Naive thymus-derived CD4-positive, alpha-beta T cell (primary cell): ENCODE measurements at regions not wholly inside any gene's neighbourhood (a gene's known extent, or its start where the extent isn't known, plus 50 kb on each side); places are given as distances from the start of the nearest gene placed in this dataset.
"Not testable (repeated sequence)": the region's sequence is repeated elsewhere in the genome, so short reads cannot be mapped to it uniquely, and the experiment has no call there.

Source experiments
- ATAC-seq: fragments of 150-1000 bp; cut with Tn5 transposase; 2 replicates; pipeline ENCODE4 v1.10.0; 2021; ENCODE audit warnings: mild to moderate bottlenecking, moderate library complexity
- CTCF ChIA-PET: fragments of 350-600 bp; sonication (Branson Sonifier 250); formaldehyde crosslinking; loops from one replicate; lab custom pipeline; 2021; ENCODE audit warnings: antibody characterized with exemption; lab: Charles Lee
- POLR2A ChIA-PET: fragments of 350-600 bp; sonication (Branson Sonifier 250); formaldehyde crosslinking; loops from one replicate; lab custom pipeline; 2021; ENCODE audit warnings: antibody characterized with exemption, inconsistent platforms; lab: Charles Lee
- DNase-seq, 9 donors: peaks; one replicate each; pipeline versions ENCODE4 v3.0.0 to v3.0.0-alpha.2; 2020 to 2022; ENCODE audit warnings: mixed read lengths in 1 of 9
- H3K27ac ChIP-seq: one replicate; pipeline ENCODE4 v1.7.0; 2013; ENCODE audit warnings: mild to moderate bottlenecking, low read depth, low read length, moderate library complexity
- H3K27me3 ChIP-seq, 2 donors: one replicate each; pipeline ENCODE4 v1.7.0; 2013; ENCODE audit warnings: low read length in 2 of 2, mild to moderate bottlenecking in 2 of 2, moderate library complexity in 2 of 2; ENCODE audit not compliant: control insufficient read depth in 2 of 2, insufficient read depth in 2 of 2
- H3K36me3 ChIP-seq, 3 experiments: 1 replicate in 2 of 3; 2 replicates in 1 of 3; pipeline ENCODE4 v1.7.0; 2013; ENCODE audit warnings: low read length in 3 of 3, mild to moderate bottlenecking in 3 of 3, moderate library complexity in 1 of 3; ENCODE audit not compliant: insufficient read depth in 3 of 3, control insufficient read depth in 2 of 3
- H3K4me1 ChIP-seq, 2 donors: one replicate each; pipeline ENCODE4 v1.7.0; 2013; ENCODE audit warnings: low read length in 2 of 2, mild to moderate bottlenecking in 2 of 2, moderate library complexity in 1 of 2; ENCODE audit not compliant: control insufficient read depth in 2 of 2, insufficient read depth in 2 of 2
- H3K4me3 ChIP-seq: 2 replicates; pipeline ENCODE4 v1.7.0; 2013; ENCODE audit warnings: mild to moderate bottlenecking, low read length
- H3K9me3 ChIP-seq, 3 experiments: 1 replicate in 2 of 3; 2 replicates in 1 of 3; pipeline ENCODE4 v1.7.0; 2013; ENCODE audit warnings: low read length in 3 of 3; ENCODE audit not compliant: control insufficient read depth in 2 of 3
- H3K27ac Mint-ChIP-seq, 9 donors: one replicate each; pipeline ENCODE4 v1.8.0; 2020 to 2022; ENCODE audit warnings: mixed read lengths in 9 of 9, mild to moderate bottlenecking in 8 of 9, moderate library complexity in 5 of 9, inconsistent platforms in 2 of 9
- H3K27me3 Mint-ChIP-seq, 5 donors: one replicate each; pipeline ENCODE4 v1.8.0; 2021 to 2022; ENCODE audit warnings: mixed read lengths in 5 of 5, mild to moderate bottlenecking in 1 of 5
- H3K36me3 Mint-ChIP-seq, 5 donors: one replicate each; pipeline ENCODE4 v1.8.0; 2020 to 2022; ENCODE audit warnings: mixed read lengths in 5 of 5, mild to moderate bottlenecking in 3 of 5, inconsistent platforms in 1 of 5
- H3K4me1 Mint-ChIP-seq, 7 donors: one replicate each; pipeline ENCODE4 v1.8.0; 2020 to 2022; ENCODE audit warnings: mixed read lengths in 7 of 7, mild to moderate bottlenecking in 3 of 7, inconsistent platforms in 1 of 7
- H3K4me3 Mint-ChIP-seq, 10 donors: one replicate each; pipeline ENCODE4 v1.8.0; 2020 to 2022; ENCODE audit warnings: mild to moderate bottlenecking in 10 of 10, mixed read lengths in 10 of 10, moderate library complexity in 6 of 10, inconsistent platforms in 2 of 10
- H3K9me3 Mint-ChIP-seq, 11 donors: one replicate each; pipeline ENCODE4 v1.8.0; 2020 to 2022; ENCODE audit warnings: mixed read lengths in 11 of 11, mild to moderate bottlenecking in 4 of 11, inconsistent platforms in 1 of 11, moderate library complexity in 1 of 11
- intact Hi-C, 2 donors: fragments of 100-400 bp; cut with micrococcal nuclease; formaldehyde crosslinking; loops; one replicate each; pipeline ENCODE4 v1.15.1; 2023

DNA sequence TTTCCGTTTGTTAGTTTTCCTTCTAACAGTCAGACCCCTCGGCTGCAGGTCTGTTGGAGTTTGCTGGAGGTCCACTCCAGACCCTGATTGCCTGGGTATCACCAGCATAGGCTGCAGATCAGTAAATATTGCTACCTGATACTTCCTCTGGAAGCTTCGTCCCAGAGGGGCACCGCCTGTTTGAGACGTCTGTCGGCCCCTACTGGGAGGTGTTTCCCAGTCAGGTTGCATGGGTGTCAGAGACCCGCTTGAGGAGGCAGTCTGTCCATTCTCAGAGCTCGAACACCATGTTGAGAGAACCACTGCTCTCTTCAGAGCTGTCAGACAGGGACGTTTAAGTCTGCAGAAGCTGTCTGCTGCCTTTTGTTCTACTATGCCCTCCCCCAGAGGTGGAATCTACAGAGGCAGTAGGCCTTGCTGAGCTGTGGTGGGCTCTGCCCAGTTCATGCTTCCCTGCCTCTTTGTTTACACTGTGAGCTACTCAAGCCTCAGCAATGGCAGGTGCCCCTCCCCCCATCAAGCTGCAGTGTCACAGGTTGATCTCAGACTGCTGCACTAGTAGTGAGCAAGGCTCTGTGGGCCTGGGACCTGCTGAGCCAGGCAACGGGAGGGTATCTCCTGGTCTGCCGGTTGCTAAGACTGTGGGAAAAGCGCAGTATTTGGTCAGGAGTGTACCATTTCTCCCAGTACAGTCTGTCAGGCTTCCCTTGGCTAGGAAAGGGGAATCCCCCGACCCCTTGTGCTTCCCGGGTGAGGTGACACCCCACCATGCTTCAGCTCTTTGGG is 74.4 kb upstream of the TOP3B start:
- H3K36me3 ChIP-seq, H3K27ac Mint-ChIP-seq, H3K4me3 ChIP-seq, H3K4me3 Mint-ChIP-seq, ATAC-seq, H3K9me3 ChIP-seq, H3K36me3 Mint-ChIP-seq, H3K4me1 Mint-ChIP-seq, H3K27me3 ChIP-seq, H3K27ac ChIP-seq, intact Hi-C loops, DNase-seq, CTCF ChIA-PET, H3K4me1 ChIP-seq, H3K9me3 Mint-ChIP-seq, POLR2A ChIA-PET: not testable (repeated sequence)
- peaks cover 26 to 48% (median 41%) of the 10 kb centered on the region in 5 donors for H3K27me3 Mint-ChIP-seq

DNA sequence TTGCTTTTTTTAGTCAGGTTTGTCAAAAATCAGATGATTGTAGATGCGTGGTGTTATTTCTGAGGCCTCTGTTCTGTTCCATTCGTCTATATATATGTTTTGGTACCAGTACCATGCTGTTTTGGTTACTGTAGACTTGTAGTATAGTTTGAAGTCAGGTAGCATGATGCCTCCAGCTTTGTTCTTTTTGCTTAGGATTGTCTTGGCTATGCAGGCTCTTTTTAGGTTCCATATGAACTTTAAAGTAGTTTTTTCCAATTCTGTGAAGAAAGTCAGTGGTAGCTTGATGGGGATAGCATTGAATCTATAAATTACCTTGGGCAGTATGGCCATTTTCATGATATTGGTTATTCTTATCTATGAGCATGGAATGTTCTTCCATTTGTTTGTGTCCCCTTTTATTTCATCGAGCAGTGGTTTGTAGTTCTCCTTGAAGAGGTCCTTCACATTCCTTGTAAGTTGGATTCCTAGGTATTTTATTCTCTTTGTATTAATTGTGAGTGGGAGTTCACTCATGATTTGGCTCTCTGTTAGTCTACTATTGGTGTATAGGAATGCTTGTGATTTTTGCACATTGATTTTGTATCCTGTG is 70.1 kb upstream of the TOP3B start:
- CTCF ChIA-PET, H3K36me3 ChIP-seq, H3K4me3 Mint-ChIP-seq, H3K27ac ChIP-seq, H3K36me3 Mint-ChIP-seq, H3K4me3 ChIP-seq, DNase-seq, H3K27ac Mint-ChIP-seq, H3K27me3 ChIP-seq, H3K9me3 Mint-ChIP-seq, H3K4me1 Mint-ChIP-seq, POLR2A ChIA-PET, H3K9me3 ChIP-seq, ATAC-seq, intact Hi-C loops, H3K4me1 ChIP-seq: not testable (repeated sequence)
- peaks cover 5 to 59% (median 40%) of the 10 kb centered on the region in 5 donors for H3K27me3 Mint-ChIP-seq

DNA sequence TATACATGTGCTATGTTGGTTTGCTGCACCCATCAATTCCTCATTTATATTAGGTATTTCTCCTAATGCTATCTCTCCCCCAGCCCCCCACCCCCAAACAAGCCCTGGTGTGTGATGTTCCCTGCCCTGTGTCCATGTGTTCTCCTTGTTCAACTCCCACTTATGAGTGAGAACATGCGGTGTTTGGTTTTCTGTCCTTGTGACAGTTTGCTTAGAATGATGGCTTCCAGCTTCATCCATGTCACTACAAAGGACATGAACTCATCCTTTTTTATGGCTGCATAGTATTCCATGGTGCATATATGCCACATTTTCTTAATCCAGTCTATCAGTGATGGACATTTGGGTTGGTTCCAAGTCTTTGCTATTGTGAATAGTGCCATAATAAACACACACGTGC is 68.4 kb upstream of the TOP3B start:
- H3K36me3 Mint-ChIP-seq, H3K36me3 ChIP-seq, H3K4me1 ChIP-seq, H3K4me1 Mint-ChIP-seq, H3K27me3 ChIP-seq, POLR2A ChIA-PET, H3K9me3 ChIP-seq, intact Hi-C loops, H3K4me3 ChIP-seq, H3K9me3 Mint-ChIP-seq, ATAC-seq, H3K4me3 Mint-ChIP-seq, CTCF ChIA-PET, H3K27ac Mint-ChIP-seq, DNase-seq, H3K27ac ChIP-seq: not testable (repeated sequence)
- peaks cover under 1 to 55% (median 44%) of the 10 kb centered on the region in 5 donors for H3K27me3 Mint-ChIP-seq

DNA sequence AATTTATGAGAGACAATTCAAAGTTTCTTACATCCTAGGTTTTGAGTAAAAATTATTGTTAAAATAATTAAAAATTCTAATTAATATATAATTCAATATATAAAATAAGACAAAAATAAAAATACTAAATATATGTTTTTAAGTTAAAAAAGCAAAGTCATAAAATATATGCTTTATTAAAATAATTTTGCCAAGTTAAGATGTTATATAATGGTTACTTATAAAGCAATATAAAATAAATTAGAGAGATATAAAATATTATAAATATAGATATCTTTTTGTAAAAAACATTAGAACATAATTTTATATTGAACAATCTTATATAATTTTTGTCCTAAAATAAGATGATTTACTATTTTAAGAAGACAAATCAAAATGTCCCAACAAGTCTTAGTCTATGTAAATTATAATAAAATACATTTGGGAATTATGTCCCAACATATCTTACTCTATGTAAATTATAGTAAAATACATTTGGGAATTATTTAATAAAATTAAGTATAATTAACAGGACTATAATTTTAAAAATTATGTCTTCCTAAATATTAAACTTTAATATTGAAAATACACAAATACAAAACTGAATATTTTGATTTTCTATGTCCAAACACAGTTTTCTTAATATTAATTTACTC is 67.7 kb upstream of the TOP3B start:
- Mint-ChIP-seq H3K9me3 (peaks cover 0 to 2% (median 0%) of the 10 kb centered on the region in 11 donors), H3K4me3 (no peak overlapping the region), H3K36me3 (no peaks in the 10 kb centered on the region), H3K4me1 (no peaks in the 10 kb centered on the region), H3K27me3 (peaks cover 0 to 50% (median 42%) of the 10 kb centered on the region in 5 donors), H3K27ac (no peak overlapping the region)
- Histone ChIP-seq H3K36me3 (no peaks in the 10 kb centered on the region), H3K4me1 (no peaks in the 10 kb centered on the region), H3K4me3 (no peak overlapping the region), H3K9me3 (no peaks in the 10 kb centered on the region), H3K27ac (no peak overlapping the region), H3K27me3 (no peaks in the 10 kb centered on the region)
- ATAC-seq = no peak
- CTCF ChIA-PET = no interaction called here
- POLR2A ChIA-PET = no interaction called here
- intact Hi-C loops = no loop called here
- no peak for DNase-seq

DNA sequence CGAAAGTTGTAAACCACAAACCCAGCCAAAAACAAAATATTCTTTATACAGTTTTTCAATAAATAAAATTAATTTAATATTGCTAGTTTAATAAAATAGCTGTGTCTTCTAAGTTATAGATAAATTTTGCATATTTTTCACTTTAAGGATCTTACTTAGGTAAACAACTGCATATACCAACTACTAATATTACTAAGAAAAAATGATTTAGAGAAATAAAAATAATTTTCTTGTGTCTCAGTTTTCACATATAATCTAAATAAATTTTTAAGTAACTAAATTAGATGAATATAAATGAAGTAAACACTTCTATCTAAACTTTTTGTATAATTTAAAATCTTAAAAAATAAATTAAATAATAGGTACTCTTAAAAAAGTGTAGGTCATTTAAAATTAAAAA is 67.1 kb upstream of the TOP3B start:
- no peak overlapping the region for H3K27ac ChIP-seq
- Mint-ChIP-seq H3K27ac (no peak overlapping the region), H3K27me3 (peaks cover 0 to 46% (median 42%) of the 10 kb centered on the region in 5 donors), H3K9me3 (peaks cover 0 to 2% (median 0%) of the 10 kb centered on the region in 11 donors), H3K4me3 (no peak overlapping the region), H3K4me1 (no peaks in the 10 kb centered on the region), H3K36me3 (no peaks in the 10 kb centered on the region)
- intact Hi-C loops = no loop called here
- ATAC-seq = no peak
- no peaks in the 10 kb centered on the region for H3K9me3 ChIP-seq
- POLR2A ChIA-PET = no interaction called here
- CTCF ChIA-PET = no interaction called here
- H3K4me1 ChIP-seq = no peaks in the 10 kb centered on the region
- no peak overlapping the region for H3K4me3 ChIP-seq
- H3K36me3 ChIP-seq = no peaks in the 10 kb centered on the region
- DNase-seq = no peak
- H3K27me3 ChIP-seq = no peaks in the 10 kb centered on the region

DNA sequence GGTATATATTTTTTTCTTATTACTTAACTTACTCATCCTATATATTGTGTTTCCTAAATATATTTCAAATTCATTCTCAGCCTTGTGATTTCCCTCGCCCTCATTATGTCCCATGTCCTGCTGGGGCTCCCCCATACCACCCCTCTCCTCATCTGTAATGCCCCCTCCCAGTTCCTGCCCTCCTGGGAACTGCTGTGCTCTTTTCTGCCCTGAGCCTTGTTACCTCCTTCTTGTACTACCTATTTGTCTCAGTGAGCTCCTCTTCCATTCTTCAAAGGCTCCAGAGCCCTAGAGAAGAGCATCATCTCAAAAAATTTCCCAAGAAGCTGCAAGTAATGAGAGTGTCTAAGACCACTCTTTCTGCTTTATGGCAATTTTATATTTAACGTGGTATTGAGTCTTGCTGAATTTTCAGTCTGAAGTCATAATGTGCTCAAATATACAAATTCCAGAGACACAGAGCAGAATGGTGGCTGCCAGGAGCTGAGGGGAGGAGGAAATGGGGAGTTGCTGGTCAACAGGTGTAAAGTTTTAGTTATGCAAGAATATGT is 66.5 kb upstream of the TOP3B start:
- no peaks in the 10 kb centered on the region for H3K9me3 ChIP-seq

More for the DNA sequence above, 66.5 kb upstream of the TOP3B start:
- peaks cover 0 to 42% (median 37%) of the 10 kb centered on the region in 5 donors for H3K27me3 Mint-ChIP-seq
- intact Hi-C loops = no loop called here
- H3K4me1 Mint-ChIP-seq = no peaks in the 10 kb centered on the region
- ATAC-seq (no peak), DNase-seq (no peak)
- no peak overlapping the region for H3K4me3 Mint-ChIP-seq
- H3K36me3 Mint-ChIP-seq = no peaks in the 10 kb centered on the region
- Histone ChIP-seq H3K36me3 (no peaks in the 10 kb centered on the region), H3K27me3 (no peaks in the 10 kb centered on the region), H3K4me1 (no peaks in the 10 kb centered on the region), H3K27ac (no peak overlapping the region), H3K4me3 (no peak overlapping the region)
- POLR2A ChIA-PET = no interaction called here
- no peak overlapping the region for H3K27ac Mint-ChIP-seq
- CTCF ChIA-PET = no interaction called here
- peaks cover 0 to 2% (median 0%) of the 10 kb centered on the region in 11 donors for H3K9me3 Mint-ChIP-seq
